HepG2 (cell line): ENCODE measurements at regions not wholly inside any gene's neighbourhood (a gene's known extent, or its start where the extent isn't known, plus 50 kb on each side); places are given as distances from the start of the nearest gene placed in this dataset.

Source experiments
- ATAC-seq: fragments of 200-7000 bp; cut with Tn5 transposase; 3 replicates; pipeline ENCODE4 v1.9.1; 2020; ENCODE audit warnings: mild to moderate bottlenecking, moderate library complexity
- BruUV-seq: library from RNA; stranded (reverse); fragments of 400-500 nt; replicated peaks from 2 replicates; lab custom pipeline; 2021; lab: Mats Ljungman, UMichigan
- CTCF ChIA-PET: fragments of 300-600 bp; formaldehyde crosslinking; extraction: SDS; loops from one replicate; lab custom pipeline; 2021; ENCODE audit warnings: low total read pairs, inconsistent platforms, low intra/inter-chr PET ratio; lab: Yijun Ruan, JAX
- POLR2A ChIA-PET: fragments of 350-600 bp; sonication (Branson Sonifier 250); formaldehyde crosslinking; loops from one replicate; lab custom pipeline; 2020; ENCODE audit warnings: antibody characterized with exemption, inconsistent platforms; lab: Yijun Ruan, JAX
- DNase-seq: peaks from one replicate; pipeline ENCODE4 v3.0.0-alpha.2; 2015; ENCODE audit warnings: low spot score
- FAIRE-seq: peaks from 3 replicates; lab custom pipeline; 2011; peaks lifted over from hg19 to GRCh38; lab: Jason Lieb, UNC
- H2AFZ ChIP-seq: one replicate; pipeline ENCODE4 v1.6.1; 2011; ENCODE audit warnings: low read length, inconsistent platforms
- H3K27ac ChIP-seq: fragments of 300-600 bp; 3 replicates; pipeline ENCODE4 v1.8.0; 2011; ENCODE audit warnings: mixed run types, mild to moderate bottlenecking, mixed read lengths, low read length, inconsistent platforms; ENCODE audit not compliant: insufficient read depth; ENCODE audit errors: extremely low read length
- H3K27me3 ChIP-seq, 2 experiments: fragments of 200-600 bp in 1 of 2; 2 replicates in 1 of 2; 3 replicates in 1 of 2; pipeline versions ENCODE4 v1.6.0 to v1.8.0; 2011; ENCODE audit warnings: low read length in 2 of 2, mild to moderate bottlenecking in 2 of 2, moderate library complexity in 2 of 2, inconsistent platforms in 1 of 2; ENCODE audit not compliant: insufficient read depth in 2 of 2, control insufficient read depth in 1 of 2
- H3K36me3 ChIP-seq, 2 experiments: fragments of 200-600 bp in 1 of 2; replicated peaks in 1 of 2; 2 replicates in 1 of 2; 3 replicates in 1 of 2; pipeline versions ENCODE4 v1.5.1 to v1.8.0; 2011; ENCODE audit warnings: low read length in 2 of 2, inconsistent platforms in 1 of 2; ENCODE audit not compliant: insufficient read depth in 2 of 2, control insufficient read depth in 1 of 2
- H3K4me1 ChIP-seq: 2 replicates; pipeline ENCODE4 v1.5.1; 2012; ENCODE audit warnings: low read length, inconsistent platforms; ENCODE audit not compliant: insufficient read depth
- H3K4me2 ChIP-seq: 2 replicates; pipeline ENCODE4 v1.6.0; 2011; ENCODE audit warnings: low read depth, low read length, inconsistent platforms
- H3K4me3 ChIP-seq, 3 experiments: fragments of 200-600 bp in 1 of 3; sonication (generic), shearing (Covaris generic) in 1 of 3; replicated peaks in 1 of 3; 2 replicates each; pipeline ENCODE4 v1.5.1; 2011 to 2016; ENCODE audit warnings: low read length in 3 of 3, inconsistent platforms in 2 of 3, low read depth in 2 of 3, mild to moderate bottlenecking in 2 of 3, control low read depth in 1 of 3, mixed read lengths in 1 of 3; ENCODE audit not compliant: insufficient read depth in 1 of 3
- H3K79me2 ChIP-seq: one replicate; pipeline ENCODE4 v1.6.1; 2011; ENCODE audit warnings: low read length, inconsistent platforms; ENCODE audit not compliant: insufficient read depth
- H3K9ac ChIP-seq: 2 replicates; pipeline ENCODE4 v1.6.0; 2011; ENCODE audit warnings: mild to moderate bottlenecking, low read depth, low read length, inconsistent platforms; ENCODE audit not compliant: insufficient read depth
- H3K9me3 ChIP-seq: 2 replicates; pipeline ENCODE4 v1.5.1; 2012; ENCODE audit warnings: mild to moderate bottlenecking, low read length
- H4K20me1 ChIP-seq: 2 replicates; pipeline ENCODE4 v1.6.0; 2011; ENCODE audit warnings: inconsistent platforms, mild to moderate bottlenecking, low read length, moderate library complexity; ENCODE audit not compliant: insufficient read depth
- DNMT3B ChIP-seq: conservative IDR thresholded peaks from 2 replicates; pipeline ENCODE4 v1.6.1; 2016; ENCODE audit warnings: missing biosample characterization, control low read depth
- HDAC2 ChIP-seq: sonication (generic); formaldehyde crosslinking; IDR thresholded peaks from 2 replicates; pipeline ENCODE4 v1.4.0; 2020; ENCODE audit warnings: missing genetic modification reagents
- HHEX ChIP-seq: IDR thresholded peaks from 2 replicates; pipeline ENCODE4 v1.6.1; 2016; ENCODE audit warnings: control low read depth
- LCORL ChIP-seq, 2 experiments: fragments of 450-650 bp in 1 of 2; sonication (generic) in 1 of 2; formaldehyde crosslinking in 1 of 2; IDR thresholded peaks; 2 replicates each; pipeline versions ENCODE4 v1.5.0 to v1.6.1; 2017 to 2020; ENCODE audit warnings: antibody characterized with exemption in 1 of 2, missing genetic modification reagents in 1 of 2
- MTF1 ChIP-seq: sonication (generic); formaldehyde crosslinking; IDR thresholded peaks from 2 replicates; pipeline ENCODE4 v1.5.0; 2020; ENCODE audit warnings: missing genetic modification reagents
- PITX1 ChIP-seq: sonication (generic); formaldehyde crosslinking; IDR thresholded peaks from 2 replicates; pipeline ENCODE4 v1.5.1; 2020; ENCODE audit warnings: mild to moderate bottlenecking, missing genetic modification reagents
- RBM22 ChIP-seq: fragments of 200-400 bp; formaldehyde crosslinking; optimal IDR thresholded peaks from 2 replicates; pipeline ENCODE3; 2017; ENCODE audit warnings: mild to moderate bottlenecking, low read length, moderate library complexity
- SP2 ChIP-seq: sonication (generic); formaldehyde crosslinking; IDR thresholded peaks from 2 replicates; pipeline ENCODE4 v1.5.1; 2020; ENCODE audit warnings: mild to moderate bottlenecking, missing genetic modification reagents
- ZNF235 ChIP-seq: sonication (generic); formaldehyde crosslinking; IDR thresholded peaks from 2 replicates; pipeline ENCODE4 v1.8.1; 2023; ENCODE audit warnings: mild to moderate bottlenecking, missing genetic modification reagents, borderline replicate concordance
- ZNF563 ChIP-seq: sonication (generic); formaldehyde crosslinking; IDR thresholded peaks from 2 replicates; pipeline ENCODE4 v1.8.0; 2022; ENCODE audit warnings: mild to moderate bottlenecking, moderate library complexity, missing genetic modification reagents
- ZNF564 ChIP-seq: sonication (generic); formaldehyde crosslinking; IDR thresholded peaks from 2 replicates; pipeline ENCODE4 v1.8.1; 2023; ENCODE audit warnings: mild to moderate bottlenecking, missing genetic modification reagents
- ZNF569 ChIP-seq: sonication (generic); formaldehyde crosslinking; IDR thresholded peaks from 2 replicates; pipeline ENCODE4 v1.5.0; 2020; ENCODE audit warnings: mild to moderate bottlenecking, missing genetic modification reagents, moderate library complexity, borderline replicate concordance
- ZNF724P ChIP-seq: sonication (generic); formaldehyde crosslinking; IDR thresholded peaks from 2 replicates; pipeline ENCODE4 v1.8.0; 2022; ENCODE audit warnings: missing genetic modification reagents, borderline replicate concordance
- WGBS: methylation state at CpG from one replicate; pipeline ENCODE4 v1.1.6; 2017; ENCODE audit warnings: low lambda C conversion rate; 5-methylcytosine and 5-hydroxymethylcytosine counted together
- in situ Hi-C: cut with HindIII; loops from 2 replicates; pipeline ENCODE4 v1.10.0; 2017; ENCODE audit warnings: low pct_unique_long_range_greater_than_20kb; ENCODE audit not compliant: extremely low pct_ligation_motif_present
- intact Hi-C: fragments of 100-400 bp; cut with micrococcal nuclease; formaldehyde crosslinking; loops from one replicate; pipeline ENCODE4 v1.10.0; 2022; ENCODE audit not compliant: unreplicated experiment
- TF ChIP-seq, protein P1 (sequence below): sonication (generic); formaldehyde crosslinking; IDR thresholded peaks from 2 replicates; pipeline ENCODE4 v1.5.0; 2020; ENCODE audit warnings: mild to moderate bottlenecking, low read depth, missing genetic modification reagents, borderline replicate concordance
- TF ChIP-seq, protein P2 (sequence below): sonication (generic); formaldehyde crosslinking; IDR thresholded peaks from 2 replicates; pipeline ENCODE4 v1.5.0; 2020; ENCODE audit warnings: mild to moderate bottlenecking, missing genetic modification reagents, borderline replicate concordance
- TF ChIP-seq, protein P3 (sequence below): sonication (generic); formaldehyde crosslinking; IDR thresholded peaks from 2 replicates; pipeline ENCODE4 v1.8.0; 2022; ENCODE audit warnings: low read depth, missing genetic modification reagents
- TF ChIP-seq, protein P4 (sequence below): IDR thresholded peaks from 2 replicates; pipeline ENCODE4 v1.6.1; 2016; ENCODE audit warnings: missing biosample characterization, missing genetic modification reagents, low read depth

DNA sequence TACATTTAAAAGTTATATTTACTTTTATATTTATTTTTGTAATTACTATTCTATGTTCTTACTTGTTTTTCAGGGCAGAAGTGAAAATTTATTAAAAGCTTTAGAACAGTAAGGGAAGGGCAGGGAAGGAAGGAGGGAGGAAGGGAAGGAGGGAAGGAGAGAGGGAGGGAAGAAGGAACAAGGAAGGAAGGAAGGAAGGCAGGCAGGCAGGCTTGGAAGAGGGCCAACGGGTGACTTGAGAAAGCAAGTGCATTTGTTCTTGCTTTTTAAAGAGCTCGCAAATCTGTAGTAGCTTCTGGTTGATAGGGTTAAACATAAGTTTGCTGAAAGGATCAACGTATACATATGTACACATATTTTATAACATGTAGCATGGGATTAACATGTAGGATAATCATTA is 725.3 kb upstream of the FZD8 start:
- FAIRE-seq (no peak), DNase-seq (no peak), ATAC-seq (no peak)
- Histone ChIP-seq H3K9ac (no peak overlapping the region), H3K27ac (no peak overlapping the region), H4K20me1 (no peaks in the 10 kb centered on the region), H3K4me3 (no peak overlapping the region), H3K9me3 (no peaks in the 10 kb centered on the region), H3K36me3 (no peaks in the 10 kb centered on the region), H3K4me2 (no peak overlapping the region), H3K4me1 (no peaks in the 10 kb centered on the region), H2AFZ (no peak overlapping the region), H3K27me3 (no peaks in the 10 kb centered on the region), H3K79me2 (no peaks in the 10 kb centered on the region)
- POLR2A ChIA-PET: no interaction called here
- CTCF ChIA-PET: no interaction called here
- WGBS: 2% methylated on average over 3 of the region's 3 CpGs
- TF ChIP-seq HDAC2 (CRISPR knock-in tag) (no peak), MTF1 (CRISPR knock-in tag) (no peak), PITX1 (CRISPR knock-in tag) (no peak), LCORL (IDR thresholded peaks at IDR 0.05) (no peak), LCORL (CRISPR knock-in tag; IDR thresholded peaks at IDR 0.05) (no peak), ZNF563 (CRISPR knock-in tag) (no peak), ZNF569 (CRISPR knock-in tag) (no peak), ZNF235 (no peak), ZNF724P (CRISPR knock-in tag) (no peak), HHEX (CRISPR knock-in tag) (no peak), ZNF564 (CRISPR knock-in tag) (no peak), DNMT3B (CRISPR knock-in tag) (no peak), SP2 (CRISPR knock-in tag) (no peak), RBM22 (no peak)
- TF ChIP-seq, protein P1, sequence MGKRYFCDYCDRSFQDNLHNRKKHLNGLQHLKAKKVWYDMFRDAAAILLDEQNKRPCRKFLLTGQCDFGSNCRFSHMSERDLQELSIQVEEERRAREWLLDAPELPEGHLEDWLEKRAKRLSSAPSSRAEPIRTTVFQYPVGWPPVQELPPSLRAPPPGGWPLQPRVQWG (CRISPR knock-in tag): no peak
- TF ChIP-seq, protein P2, sequence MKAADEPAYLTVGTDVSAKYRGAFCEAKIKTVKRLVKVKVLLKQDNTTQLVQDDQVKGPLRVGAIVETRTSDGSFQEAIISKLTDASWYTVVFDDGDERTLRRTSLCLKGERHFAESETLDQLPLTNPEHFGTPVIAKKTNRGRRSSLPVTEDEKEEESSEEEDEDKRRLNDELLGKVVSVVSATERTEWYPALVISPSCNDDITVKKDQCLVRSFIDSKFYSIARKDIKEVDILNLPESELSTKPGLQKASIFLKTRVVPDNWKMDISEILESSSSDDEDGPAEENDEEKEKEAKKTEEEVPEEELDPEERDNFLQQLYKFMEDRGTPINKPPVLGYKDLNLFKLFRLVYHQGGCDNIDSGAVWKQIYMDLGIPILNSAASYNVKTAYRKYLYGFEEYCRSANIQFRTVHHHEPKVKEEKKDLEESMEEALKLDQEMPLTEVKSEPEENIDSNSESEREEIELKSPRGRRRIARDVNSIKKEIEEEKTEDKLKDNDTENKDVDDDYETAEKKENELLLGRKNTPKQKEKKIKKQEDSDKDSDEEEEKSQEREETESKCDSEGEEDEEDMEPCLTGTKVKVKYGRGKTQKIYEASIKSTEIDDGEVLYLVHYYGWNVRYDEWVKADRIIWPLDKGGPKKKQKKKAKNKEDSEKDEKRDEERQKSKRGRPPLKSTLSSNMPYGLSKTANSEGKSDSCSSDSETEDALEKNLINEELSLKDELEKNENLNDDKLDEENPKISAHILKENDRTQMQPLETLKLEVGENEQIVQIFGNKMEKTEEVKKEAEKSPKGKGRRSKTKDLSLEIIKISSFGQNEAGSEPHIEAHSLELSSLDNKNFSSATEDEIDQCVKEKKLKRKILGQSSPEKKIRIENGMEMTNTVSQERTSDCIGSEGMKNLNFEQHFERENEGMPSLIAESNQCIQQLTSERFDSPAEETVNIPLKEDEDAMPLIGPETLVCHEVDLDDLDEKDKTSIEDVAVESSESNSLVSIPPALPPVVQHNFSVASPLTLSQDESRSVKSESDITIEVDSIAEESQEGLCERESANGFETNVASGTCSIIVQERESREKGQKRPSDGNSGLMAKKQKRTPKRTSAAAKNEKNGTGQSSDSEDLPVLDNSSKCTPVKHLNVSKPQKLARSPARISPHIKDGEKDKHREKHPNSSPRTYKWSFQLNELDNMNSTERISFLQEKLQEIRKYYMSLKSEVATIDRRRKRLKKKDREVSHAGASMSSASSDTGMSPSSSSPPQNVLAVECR (CRISPR knock-in tag): no peak
- TF ChIP-seq, protein P3, sequence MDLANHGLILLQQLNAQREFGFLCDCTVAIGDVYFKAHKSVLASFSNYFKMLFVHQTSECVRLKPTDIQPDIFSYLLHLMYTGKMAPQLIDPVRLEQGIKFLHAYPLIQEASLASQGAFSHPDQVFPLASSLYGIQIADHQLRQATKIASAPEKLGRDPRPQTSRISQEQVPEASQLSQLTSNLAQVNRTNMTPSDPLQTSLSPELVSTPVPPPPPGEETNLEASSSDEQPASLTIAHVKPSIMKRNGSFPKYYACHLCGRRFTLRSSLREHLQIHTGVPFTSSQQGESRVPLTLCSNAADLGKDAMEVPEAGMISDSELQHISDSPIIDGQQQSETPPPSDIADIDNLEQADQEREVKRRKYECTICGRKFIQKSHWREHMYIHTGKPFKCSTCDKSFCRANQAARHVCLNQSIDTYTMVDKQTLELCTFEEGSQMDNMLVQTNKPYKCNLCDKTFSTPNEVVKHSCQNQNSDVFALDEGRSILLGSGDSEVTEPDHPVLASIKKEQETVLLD (CRISPR knock-in tag): no peak
- TF ChIP-seq, protein P4, sequence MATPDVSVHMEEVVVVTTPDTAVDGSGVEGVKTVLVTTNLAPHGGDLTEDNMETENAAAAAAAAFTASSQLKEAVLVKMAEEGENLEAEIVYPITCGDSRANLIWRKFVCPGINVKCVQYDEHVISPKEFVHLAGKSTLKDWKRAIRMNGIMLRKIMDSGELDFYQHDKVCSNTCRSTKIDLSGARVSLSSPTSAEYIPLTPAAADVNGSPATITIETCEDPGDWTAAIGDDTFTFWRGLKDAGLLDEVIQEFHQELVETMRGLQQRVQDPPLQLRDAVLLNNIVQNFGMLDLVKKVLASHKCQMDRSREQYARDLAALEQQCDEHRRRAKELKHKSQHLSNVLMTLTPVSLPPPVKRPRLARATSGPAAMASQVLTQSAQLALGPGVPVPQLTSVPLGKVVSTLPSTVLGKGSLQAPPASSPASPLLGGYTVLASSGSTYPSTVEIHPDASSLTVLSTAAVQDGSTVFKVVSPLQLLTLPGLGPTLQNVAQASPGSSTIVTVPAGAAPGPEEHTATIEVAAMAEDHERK: no peak
- intact Hi-C loops: no loop called here
- in situ Hi-C loops: no loop called here
- BruUV-seq: no TSS peak
